ENCODE measurements at regions not wholly inside any gene's neighbourhood (a gene's known extent, or its start where the extent isn't known, plus 50 kb on each side); places are given as distances from the start of the nearest gene placed in this dataset.

DNA sequence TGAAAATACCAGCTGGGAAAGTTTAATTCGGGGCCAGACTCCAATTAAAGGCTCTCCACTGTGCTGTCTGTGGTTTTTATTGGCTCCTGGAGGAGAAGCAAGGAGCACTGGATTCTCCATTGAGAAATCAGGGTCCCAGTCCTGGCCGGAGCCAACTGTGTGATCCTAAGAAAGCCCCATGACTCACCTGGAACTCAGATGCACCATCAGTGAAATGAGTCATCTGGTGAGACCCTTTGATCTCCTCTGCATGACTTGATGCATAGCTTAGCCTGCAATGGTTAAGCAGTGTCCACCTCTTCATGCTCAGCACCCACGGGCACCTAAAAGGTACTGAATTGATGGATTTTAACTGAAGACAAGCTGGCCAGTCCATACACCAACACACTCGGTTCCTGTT is 119.2 kb upstream of the VCX3B start:
- H3K4me1 ChIP-seq = no peaks in the 10 kb centered on the region
- H3K4me3 ChIP-seq = no peak overlapping the region
- no peak overlapping the region for H3K27ac ChIP-seq (replicated peaks)
- no peaks in the 10 kb centered on the region for H3K36me3 ChIP-seq
- intact Hi-C loops (cut with micrococcal nuclease) = no loop called here
- TF ChIP-seq CTCF (IDR thresholded peaks at IDR 0.05; ENCODE audit: borderline replicate concordance) = no peak
- no peaks in the 10 kb centered on the region for H3K9me3 ChIP-seq (replicated peaks)
- no peak for DNase-seq
- no peaks in the 10 kb centered on the region for H3K27me3 ChIP-seq (ENCODE audit: low read depth)

DNA sequence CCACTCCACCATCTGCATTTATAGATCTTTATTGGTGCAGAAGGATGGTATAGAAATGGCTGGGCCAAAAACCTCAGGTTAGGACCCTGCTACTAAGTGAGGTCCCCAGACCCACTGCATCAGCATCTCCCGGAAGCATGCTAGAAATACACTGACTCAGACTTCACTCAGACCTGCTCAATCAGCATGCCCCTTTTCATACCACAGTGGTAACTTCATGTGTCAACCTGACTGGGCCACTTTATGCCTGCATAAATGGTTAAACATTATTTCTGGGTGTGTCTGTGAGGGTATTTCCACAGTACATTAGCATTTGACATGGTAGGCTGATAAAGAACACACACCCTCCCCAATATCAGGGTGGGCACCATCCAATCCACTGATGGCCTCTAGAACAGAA is 118.6 kb upstream of the VCX3B start:
- no peaks in the 10 kb centered on the region for H3K4me1 ChIP-seq
- intact Hi-C loops (cut with micrococcal nuclease) = no loop called here

GRCh38 chrX:8346892-8347291 is 117.7 kb upstream of the VCX3B start:
- intact Hi-C loops (cut with micrococcal nuclease) = no loop called here
- Histone ChIP-seq H3K4me1 (no peaks in the 10 kb centered on the region), H3K27ac (replicated peaks) (no peak overlapping the region), H3K27me3 (ENCODE audit: low read depth) (no peaks in the 10 kb centered on the region), H3K4me3 (no peak overlapping the region), H3K36me3 (no peaks in the 10 kb centered on the region), H3K9me3 (replicated peaks) (no peaks in the 10 kb centered on the region)
- no peak for TF ChIP-seq CTCF (IDR thresholded peaks at IDR 0.05; ENCODE audit: borderline replicate concordance)
- no peak for DNase-seq

More for the DNA sequence above, 118.6 kb upstream of the VCX3B start:
- Histone ChIP-seq H3K27ac (replicated peaks) (no peak overlapping the region), H3K27me3 (ENCODE audit: low read depth) (no peaks in the 10 kb centered on the region), H3K4me3 (no peak overlapping the region), H3K36me3 (no peaks in the 10 kb centered on the region), H3K9me3 (replicated peaks) (no peaks in the 10 kb centered on the region)
- DNase-seq = no peak
- TF ChIP-seq CTCF (IDR thresholded peaks at IDR 0.05; ENCODE audit: borderline replicate concordance) = no peak

- no peaks in the 10 kb centered on the region for H3K9me3 ChIP-seq (replicated peaks)
- no peak for TF ChIP-seq CTCF (IDR thresholded peaks at IDR 0.05; ENCODE audit: borderline replicate concordance)
- H3K4me1 ChIP-seq = no peaks in the 10 kb centered on the region
- intact Hi-C loops (cut with micrococcal nuclease) = no loop called here
- H3K36me3 ChIP-seq = no peaks in the 10 kb centered on the region
- no peaks in the 10 kb centered on the region for H3K27me3 ChIP-seq (ENCODE audit: low read depth)
- no peak for DNase-seq
- no peak overlapping the region for H3K27ac ChIP-seq (replicated peaks)
- H3K4me3 ChIP-seq = no peak overlapping the region
These were observed 114.7 kb upstream of the VCX3B start for GRCh38 chrX:8349816-8350544.

DNA sequence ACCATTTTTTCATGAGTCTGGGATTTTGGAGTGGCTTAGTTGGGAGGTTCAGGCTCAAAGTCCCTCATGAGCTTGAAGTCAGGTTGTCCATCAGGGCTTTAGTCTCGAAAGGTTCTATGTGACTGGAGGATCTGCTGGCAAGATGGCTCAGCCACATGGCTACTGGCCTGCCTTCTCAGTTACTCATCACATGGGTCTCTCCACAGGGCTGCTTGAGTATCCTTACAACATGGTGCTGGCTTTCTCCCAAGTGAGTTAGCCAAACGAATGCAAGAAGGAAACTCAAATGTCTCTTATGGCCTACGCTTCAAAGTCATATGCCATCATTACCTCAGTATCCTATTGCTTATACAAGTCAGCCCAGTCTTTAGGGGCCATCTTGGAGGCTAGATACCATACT is 106.3 kb upstream of the VCX3B start:
- no peaks in the 10 kb centered on the region for H3K27me3 ChIP-seq (ENCODE audit: low read depth)
- no peaks in the 10 kb centered on the region for H3K9me3 ChIP-seq (replicated peaks)
- no peak overlapping the region for H3K4me3 ChIP-seq
- no peak overlapping the region for H3K27ac ChIP-seq (replicated peaks)
- DNase-seq = no peak
- H3K4me1 ChIP-seq = no peaks in the 10 kb centered on the region
- intact Hi-C loops (cut with micrococcal nuclease) = no loop called here
- no peaks in the 10 kb centered on the region for H3K36me3 ChIP-seq
- no peak for TF ChIP-seq CTCF (IDR thresholded peaks at IDR 0.05; ENCODE audit: borderline replicate concordance)
